ENCODE measurements at regions not wholly inside any gene's neighbourhood (a gene's known extent, or its start where the extent isn't known, plus 50 kb on each side); places are given as distances from the start of the nearest gene placed in this dataset.
A peak's percentile ranks its signal among the peaks of the same experiment; 100 is the strongest.

DNA sequence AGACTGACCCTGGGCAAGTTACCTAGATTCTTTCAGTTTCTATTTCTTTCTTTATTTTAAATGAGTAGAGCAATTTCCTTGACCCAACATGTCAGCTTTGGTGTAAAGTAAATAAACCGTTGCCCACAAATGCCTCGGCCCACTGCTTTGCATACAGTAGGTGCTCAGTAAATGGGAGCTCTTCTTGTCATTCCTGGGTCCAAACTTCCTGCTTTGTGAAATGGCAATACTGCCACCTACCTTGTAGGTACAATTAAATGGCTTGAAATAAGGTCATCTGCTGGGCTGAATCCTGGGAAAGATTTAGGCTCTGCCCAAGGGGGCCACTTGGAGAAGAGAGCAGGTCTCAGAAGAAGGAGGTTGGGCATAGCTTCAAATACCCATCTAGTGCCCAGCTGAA, 253.0 kb downstream of the HS3ST3B1 start:
- Histone ChIP-seq H3K4me3 (ENCODE audit: low read length) (no peak overlapping the region), H4K20me1 (ENCODE audit: insufficient read depth, low read length) (no peaks in the 10 kb centered on the region), H3K27me3 (replicated peaks; ENCODE audit: insufficient read depth, low read length) (no peaks in the 10 kb centered on the region), H3K4me2 (ENCODE audit: low read depth, low read length) (no peak overlapping the region), H3K79me2 (ENCODE audit: low read length) (no peaks in the 10 kb centered on the region), H3K9me3 (replicated peaks; ENCODE audit: insufficient read depth, low read length) (no peaks in the 10 kb centered on the region), H2AFZ (ENCODE audit: low read length) (no peak overlapping the region), H3K27ac (ENCODE audit: low read length) (no peak overlapping the region), H3K4me1 (ENCODE audit: low read length) (no peaks in the 10 kb centered on the region), H3F3A (ENCODE audit: insufficient read depth, low read length) (no peaks in the 10 kb centered on the region), H3K9ac (ENCODE audit: low read length) (no peak overlapping the region), H3K36me3 (replicated peaks; ENCODE audit: insufficient read depth, low read length) (no peaks in the 10 kb centered on the region), H3K9me2 (replicated peaks; ENCODE audit: insufficient read depth, low read length) (no peaks in the 10 kb centered on the region)
- TF ChIP-seq EZH2 (optimal IDR thresholded peaks at IDR 0.05; ENCODE audit: low read depth, low read length) = no peak
- TF ChIP-seq, protein P1, sequence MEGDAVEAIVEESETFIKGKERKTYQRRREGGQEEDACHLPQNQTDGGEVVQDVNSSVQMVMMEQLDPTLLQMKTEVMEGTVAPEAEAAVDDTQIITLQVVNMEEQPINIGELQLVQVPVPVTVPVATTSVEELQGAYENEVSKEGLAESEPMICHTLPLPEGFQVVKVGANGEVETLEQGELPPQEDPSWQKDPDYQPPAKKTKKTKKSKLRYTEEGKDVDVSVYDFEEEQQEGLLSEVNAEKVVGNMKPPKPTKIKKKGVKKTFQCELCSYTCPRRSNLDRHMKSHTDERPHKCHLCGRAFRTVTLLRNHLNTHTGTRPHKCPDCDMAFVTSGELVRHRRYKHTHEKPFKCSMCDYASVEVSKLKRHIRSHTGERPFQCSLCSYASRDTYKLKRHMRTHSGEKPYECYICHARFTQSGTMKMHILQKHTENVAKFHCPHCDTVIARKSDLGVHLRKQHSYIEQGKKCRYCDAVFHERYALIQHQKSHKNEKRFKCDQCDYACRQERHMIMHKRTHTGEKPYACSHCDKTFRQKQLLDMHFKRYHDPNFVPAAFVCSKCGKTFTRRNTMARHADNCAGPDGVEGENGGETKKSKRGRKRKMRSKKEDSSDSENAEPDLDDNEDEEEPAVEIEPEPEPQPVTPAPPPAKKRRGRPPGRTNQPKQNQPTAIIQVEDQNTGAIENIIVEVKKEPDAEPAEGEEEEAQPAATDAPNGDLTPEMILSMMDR (IDR thresholded peaks at IDR 0.05; ENCODE audit: low read length) = 0 out of 2 replicates have a peak, but pooled peaks have one; percentile 5
- no peak for TF ChIP-seq EZH2phosphoT487 (IDR thresholded peaks at IDR 0.05; ENCODE audit: low read length)
- peak; percentile 15 for DNase-seq

DNA sequence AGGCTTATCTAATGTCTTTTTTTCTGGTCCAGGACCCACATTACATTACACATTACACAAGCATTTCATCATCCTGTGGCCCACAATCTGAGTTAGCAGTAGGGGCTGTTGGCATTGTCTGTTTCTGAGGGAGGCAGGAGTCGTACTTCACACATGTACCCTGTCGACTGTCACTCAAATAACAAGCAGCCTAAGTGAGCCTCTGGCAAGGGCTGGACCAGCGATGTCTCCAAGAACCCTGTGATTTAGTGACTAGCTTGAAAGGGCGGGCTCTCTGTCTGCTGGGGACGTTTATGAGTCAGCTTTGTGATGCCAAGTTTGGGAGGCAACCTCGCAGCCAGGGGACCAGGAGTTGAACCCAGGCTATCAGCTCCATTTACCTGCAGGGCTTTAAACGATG, 251.4 kb downstream of the HS3ST3B1 start:
- Histone ChIP-seq H3K79me2 (ENCODE audit: low read length) (no peaks in the 10 kb centered on the region), H3F3A (ENCODE audit: insufficient read depth, low read length) (no peaks in the 10 kb centered on the region), H3K27me3 (replicated peaks; ENCODE audit: insufficient read depth, low read length) (no peaks in the 10 kb centered on the region), H3K4me3 (ENCODE audit: low read length) (no peak overlapping the region), H3K36me3 (replicated peaks; ENCODE audit: insufficient read depth, low read length) (no peaks in the 10 kb centered on the region), H2AFZ (ENCODE audit: low read length) (no peak overlapping the region), H3K4me2 (ENCODE audit: low read depth, low read length) (no peak overlapping the region), H3K9me2 (replicated peaks; ENCODE audit: insufficient read depth, low read length) (no peaks in the 10 kb centered on the region), H3K27ac (ENCODE audit: low read length) (no peak overlapping the region), H3K4me1 (ENCODE audit: low read length) (no peaks in the 10 kb centered on the region), H3K9me3 (replicated peaks; ENCODE audit: insufficient read depth, low read length) (no peaks in the 10 kb centered on the region), H3K9ac (ENCODE audit: low read length) (no peak overlapping the region), H4K20me1 (ENCODE audit: insufficient read depth, low read length) (no peaks in the 10 kb centered on the region)
- no peak for DNase-seq
- no peak for TF ChIP-seq EZH2 (optimal IDR thresholded peaks at IDR 0.05; ENCODE audit: low read depth, low read length)
- TF ChIP-seq, protein P1 (IDR thresholded peaks at IDR 0.05; ENCODE audit: low read length) = no peak
- TF ChIP-seq EZH2phosphoT487 (IDR thresholded peaks at IDR 0.05; ENCODE audit: low read length) = no peak

DNA sequence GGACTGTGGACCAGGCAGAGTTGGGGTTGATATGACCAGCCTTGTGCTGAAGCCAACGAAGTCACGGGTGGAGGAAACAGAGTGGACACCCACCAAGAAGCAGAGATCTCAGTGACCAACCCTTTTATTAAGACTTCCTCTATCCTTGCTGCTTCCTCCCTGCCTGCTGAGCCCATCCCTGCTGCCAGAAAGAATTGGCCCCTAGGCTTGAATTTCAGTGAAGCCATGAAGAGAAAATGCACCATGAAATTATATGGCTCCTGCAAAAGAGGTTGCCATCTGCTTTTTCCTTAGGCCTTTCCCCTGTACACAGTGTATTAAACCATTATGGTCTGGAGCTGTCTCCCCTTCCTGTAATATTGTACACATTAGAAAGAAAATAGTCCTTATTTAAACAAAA, 246.7 kb downstream of the HS3ST3B1 start:
- Histone ChIP-seq H3K27ac (ENCODE audit: low read length) (no peak overlapping the region), H3K4me1 (ENCODE audit: low read length) (no peaks in the 10 kb centered on the region), H3K9me3 (replicated peaks; ENCODE audit: insufficient read depth, low read length) (no peaks in the 10 kb centered on the region), H3K9me2 (replicated peaks; ENCODE audit: insufficient read depth, low read length) (no peaks in the 10 kb centered on the region), H3K79me2 (ENCODE audit: low read length) (no peaks in the 10 kb centered on the region), H2AFZ (ENCODE audit: low read length) (no peak overlapping the region), H3K4me3 (ENCODE audit: low read length) (no peak overlapping the region), H3K36me3 (replicated peaks; ENCODE audit: insufficient read depth, low read length) (no peaks in the 10 kb centered on the region), H3K27me3 (replicated peaks; ENCODE audit: insufficient read depth, low read length) (no peaks in the 10 kb centered on the region), H4K20me1 (ENCODE audit: insufficient read depth, low read length) (no peaks in the 10 kb centered on the region), H3F3A (ENCODE audit: insufficient read depth, low read length) (no peaks in the 10 kb centered on the region), H3K4me2 (ENCODE audit: low read depth, low read length) (no peak overlapping the region), H3K9ac (ENCODE audit: low read length) (no peak overlapping the region)
- DNase-seq = no peak
- TF ChIP-seq, protein P1 (IDR thresholded peaks at IDR 0.05; ENCODE audit: low read length) = no peak
